GM12892 (cell line): ENCODE measurements at regions not wholly inside any gene's neighbourhood (a gene's known extent, or its start where the extent isn't known, plus 50 kb on each side); places are given as distances from the start of the nearest gene placed in this dataset.

Experiments
- DNase-seq: peaks from one replicate; pipeline ENCODE4 v3.0.0; 2011; ENCODE audit not compliant: insufficient read length
- FAIRE-seq: peaks from 2 replicates; lab custom pipeline; 2011; peaks lifted over from hg19 to GRCh38; lab: Jason Lieb, UNC
- POLR2A ChIP-seq: IDR thresholded peaks from 2 replicates; pipeline ENCODE4 v1.6.1; 2011; ENCODE audit warnings: low read depth, low read length, control low read depth
- POLR2AphosphoS5 ChIP-seq: IDR thresholded peaks from 2 replicates; pipeline ENCODE4 v1.6.1; 2011; ENCODE audit warnings: low read depth, low read length, control low read depth
- TAF1 ChIP-seq: IDR thresholded peaks from 2 replicates; pipeline ENCODE4 v1.6.1; 2011; ENCODE audit warnings: low read depth, mild to moderate bottlenecking, control low read depth, low read length, borderline replicate concordance

- TF ChIP-seq POLR2A = no peak
- TF ChIP-seq POLR2AphosphoS5 = no peak
- TF ChIP-seq TAF1 = no peak
- peak; percentile 70 for FAIRE-seq
- DNase-seq = peak; percentile 13
Observed at GRCh38 chr4:159446266-159446976, 343.5 kb downstream of the RAPGEF2 start.

- TF ChIP-seq TAF1 (no peak), POLR2A (no peak), POLR2AphosphoS5 (no peak)
- no peak for FAIRE-seq
- no peak for DNase-seq
Observed at GRCh38 chr4:159447296-159447695, 344.4 kb downstream of the RAPGEF2 start.

GRCh38 chr4:159451006-159451405, 348.1 kb downstream of the RAPGEF2 start:
- no peak for TF ChIP-seq TAF1
- TF ChIP-seq POLR2A = no peak
- no peak for TF ChIP-seq POLR2AphosphoS5
- DNase-seq (no peak), FAIRE-seq (no peak)

GRCh38 chr4:159455675-159456237, 352.9 kb downstream of the RAPGEF2 start:
- FAIRE-seq (no peak), DNase-seq (no peak)
- no peak for TF ChIP-seq TAF1
- no peak for TF ChIP-seq POLR2A
- TF ChIP-seq POLR2AphosphoS5 = no peak

- no peak for TF ChIP-seq TAF1
- TF ChIP-seq POLR2A = no peak
- no peak for TF ChIP-seq POLR2AphosphoS5
- no peak for FAIRE-seq
- no peak for DNase-seq
Observed at GRCh38 chr4:159460371-159460770, 357.5 kb downstream of the RAPGEF2 start.

GRCh38 chr4:159463235-159463634, 360.4 kb downstream of the RAPGEF2 start:
- TF ChIP-seq POLR2A (no peak), POLR2AphosphoS5 (no peak), TAF1 (no peak)
- no peak for FAIRE-seq
- DNase-seq = no peak

- TF ChIP-seq TAF1 = no peak
- TF ChIP-seq POLR2AphosphoS5 = no peak
- DNase-seq (no peak), FAIRE-seq (no peak)
Observed at GRCh38 chr4:159464302-159464701, 361.4 kb downstream of the RAPGEF2 start.

- FAIRE-seq = no peak
- no peak for DNase-seq
- TF ChIP-seq TAF1 = no peak
- TF ChIP-seq POLR2A = no peak
- TF ChIP-seq POLR2AphosphoS5 = no peak
Observed at GRCh38 chr4:159476886-159477285, 374.0 kb downstream of the RAPGEF2 start.

GRCh38 chr4:159480826-159481225, 377.9 kb downstream of the RAPGEF2 start:
- FAIRE-seq (no peak), DNase-seq (no peak)
- no peak for TF ChIP-seq POLR2A
- TF ChIP-seq POLR2AphosphoS5 = no peak
- TF ChIP-seq TAF1 = no peak

GRCh38 chr4:159481936-159482335, 379.1 kb downstream of the RAPGEF2 start:
- TF ChIP-seq POLR2AphosphoS5 (no peak), POLR2A (no peak), TAF1 (no peak)
- no peak for FAIRE-seq
- no peak for DNase-seq

- DNase-seq (no peak), FAIRE-seq (no peak)
- TF ChIP-seq TAF1 (no peak), POLR2A (no peak), POLR2AphosphoS5 (no peak)
Observed at GRCh38 chr4:159483110-159483781, 380.4 kb downstream of the RAPGEF2 start.
